ENCODE measurements at regions not wholly inside any gene's neighbourhood (a gene's known extent, or its start where the extent isn't known, plus 50 kb on each side); places are given as distances from the start of the nearest gene placed in this dataset.
A peak's percentile ranks its signal among the peaks of the same experiment; 100 is the strongest.

DNA sequence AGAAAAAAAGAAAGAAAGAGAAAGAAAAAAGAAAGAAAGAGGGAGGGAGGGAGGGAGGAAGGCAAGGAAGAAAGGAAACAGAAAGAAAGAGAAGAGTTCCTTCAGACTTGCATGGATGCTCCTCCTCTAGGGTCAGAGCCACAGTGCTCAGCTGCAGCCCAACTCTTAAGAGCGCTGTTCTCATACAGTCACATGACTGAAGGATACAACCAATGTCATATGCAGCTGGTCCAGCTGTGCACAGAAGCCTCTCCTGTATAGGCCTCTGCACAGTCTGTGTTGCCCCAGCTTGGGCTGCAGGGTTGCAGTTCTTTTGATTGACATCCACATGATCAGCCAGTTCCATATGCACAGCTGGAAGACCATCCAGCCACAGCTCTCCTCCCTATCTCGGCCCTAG lies 86.8 kb upstream of the CTNNB1 start:
- peaks cover 0 to 2% (median 0%) of the 10 kb centered on the region in 9 donors for H3K27me3 ChIP-seq
- peaks cover 3 to 10% (median 7%) of the 10 kb centered on the region in 12 donors for H3K4me1 ChIP-seq
- DNase-seq, result no peak
- TF ChIP-seq, protein P1, sequence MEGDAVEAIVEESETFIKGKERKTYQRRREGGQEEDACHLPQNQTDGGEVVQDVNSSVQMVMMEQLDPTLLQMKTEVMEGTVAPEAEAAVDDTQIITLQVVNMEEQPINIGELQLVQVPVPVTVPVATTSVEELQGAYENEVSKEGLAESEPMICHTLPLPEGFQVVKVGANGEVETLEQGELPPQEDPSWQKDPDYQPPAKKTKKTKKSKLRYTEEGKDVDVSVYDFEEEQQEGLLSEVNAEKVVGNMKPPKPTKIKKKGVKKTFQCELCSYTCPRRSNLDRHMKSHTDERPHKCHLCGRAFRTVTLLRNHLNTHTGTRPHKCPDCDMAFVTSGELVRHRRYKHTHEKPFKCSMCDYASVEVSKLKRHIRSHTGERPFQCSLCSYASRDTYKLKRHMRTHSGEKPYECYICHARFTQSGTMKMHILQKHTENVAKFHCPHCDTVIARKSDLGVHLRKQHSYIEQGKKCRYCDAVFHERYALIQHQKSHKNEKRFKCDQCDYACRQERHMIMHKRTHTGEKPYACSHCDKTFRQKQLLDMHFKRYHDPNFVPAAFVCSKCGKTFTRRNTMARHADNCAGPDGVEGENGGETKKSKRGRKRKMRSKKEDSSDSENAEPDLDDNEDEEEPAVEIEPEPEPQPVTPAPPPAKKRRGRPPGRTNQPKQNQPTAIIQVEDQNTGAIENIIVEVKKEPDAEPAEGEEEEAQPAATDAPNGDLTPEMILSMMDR (IDR thresholded peaks at IDR 0.05), result no peak
- TF ChIP-seq POLR2A (IDR thresholded peaks at IDR 0.05), result no peak
- no peak overlapping the region for H3K27ac ChIP-seq
- H3K36me3 ChIP-seq, result no peaks in the 10 kb centered on the region
- intact Hi-C loops (cut with DNase I), result loop anchor here in 1 of 10 donors (5.0 kb wide), 1 partner anchor 780 kb away; no protein-coding TSS in a partner anchor
- H3K4me3 ChIP-seq, result no peak overlapping the region
- WGBS, 4 donors, result 79 to 93% (median 86%) methylated on average over 2 of the region's 2 CpGs
- ATAC-seq, result no peak
- H3K9me3 ChIP-seq, result no peaks in the 10 kb centered on the region

DNA sequence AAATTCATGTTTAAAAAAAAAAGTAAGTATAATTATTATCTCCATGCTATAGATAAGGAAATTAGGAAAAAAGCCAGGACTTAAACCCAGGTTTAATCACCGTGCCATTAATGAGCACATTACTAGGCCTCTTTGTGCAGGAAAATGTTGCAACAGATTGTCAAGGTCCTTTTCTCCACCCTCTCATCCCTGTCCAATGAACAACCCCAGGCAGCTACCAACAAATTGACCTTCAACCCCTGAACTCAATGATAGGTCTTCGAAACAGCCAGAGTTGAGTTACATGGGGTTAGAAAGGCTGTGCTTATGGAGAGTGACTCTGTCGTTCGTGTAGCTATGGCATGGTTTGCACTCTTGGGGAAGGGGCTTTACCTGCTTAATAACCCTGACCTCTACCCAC lies 84.2 kb upstream of the CTNNB1 start:
- Histone ChIP-seq H3K4me3 (no peak overlapping the region), H3K4me1 (peaks cover 4 to 27% (median 16%) of the 10 kb centered on the region in 12 donors), H3K27me3 (no peaks in the 10 kb centered on the region), H3K27ac (no peak overlapping the region), H3K9me3 (no peaks in the 10 kb centered on the region), H3K36me3 (no peaks in the 10 kb centered on the region)
- TF ChIP-seq, protein P1 (IDR thresholded peaks at IDR 0.05), result no peak
- TF ChIP-seq POLR2A (IDR thresholded peaks at IDR 0.05), result no peak
- DNase-seq (no peak), ATAC-seq (no peak)
- intact Hi-C loops (cut with DNase I), result loop anchor here in 4 of 10 donors (5.0 kb wide), 2 partner anchors 82 to 143 kb away; partner anchors contain the start of gene CTNNB1 (in 4 of the 4)
- WGBS, 4 donors, result 79 to 98% (median 96%) methylated on average over 4 of the region's 4 CpGs

DNA sequence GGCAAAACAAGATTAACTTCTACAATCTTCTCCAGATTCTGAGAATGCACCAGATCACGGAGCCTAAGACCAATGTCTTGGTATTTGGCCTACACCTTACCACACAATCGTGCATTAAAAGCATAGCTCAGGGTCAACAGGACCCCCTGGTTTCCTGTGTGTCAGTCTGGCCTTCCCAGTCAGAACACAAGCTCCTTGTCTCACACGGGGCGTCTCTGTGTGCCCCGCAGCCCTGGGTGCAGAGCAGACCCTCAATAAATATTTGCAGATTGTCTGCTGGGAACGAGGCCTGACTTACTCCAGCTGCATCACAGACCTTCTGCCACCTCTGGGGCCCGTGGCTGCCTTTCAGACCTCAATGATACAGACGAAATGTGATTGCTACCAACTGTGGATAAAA lies 82.5 kb upstream of the CTNNB1 start:
- no peak for TF ChIP-seq POLR2A (IDR thresholded peaks at IDR 0.05)
- TF ChIP-seq, protein P1 (IDR thresholded peaks at IDR 0.05), result no peak
- H3K4me1 ChIP-seq, result peaks cover 5 to 36% (median 22%) of the 10 kb centered on the region in 12 donors
- ATAC-seq (no peak), DNase-seq (no peak)
- no peaks in the 10 kb centered on the region for H3K9me3 ChIP-seq
- no peaks in the 10 kb centered on the region for H3K27me3 ChIP-seq
- 79 to 85% (median 84%) methylated on average over 8 of the region's 8 CpGs for WGBS, 4 donors
- no peak overlapping the region for H3K4me3 ChIP-seq
- intact Hi-C loops (cut with DNase I), result loop anchor here in 4 of 10 donors (5.0 kb wide), 2 partner anchors 80 to 145 kb away; partner anchors contain the start of gene CTNNB1 (in 4 of the 4)
- peak overlapping the region in 10 of 12 donors; percentile 2 to 79 (median 46) for H3K27ac ChIP-seq
- H3K36me3 ChIP-seq, result no peaks in the 10 kb centered on the region

DNA sequence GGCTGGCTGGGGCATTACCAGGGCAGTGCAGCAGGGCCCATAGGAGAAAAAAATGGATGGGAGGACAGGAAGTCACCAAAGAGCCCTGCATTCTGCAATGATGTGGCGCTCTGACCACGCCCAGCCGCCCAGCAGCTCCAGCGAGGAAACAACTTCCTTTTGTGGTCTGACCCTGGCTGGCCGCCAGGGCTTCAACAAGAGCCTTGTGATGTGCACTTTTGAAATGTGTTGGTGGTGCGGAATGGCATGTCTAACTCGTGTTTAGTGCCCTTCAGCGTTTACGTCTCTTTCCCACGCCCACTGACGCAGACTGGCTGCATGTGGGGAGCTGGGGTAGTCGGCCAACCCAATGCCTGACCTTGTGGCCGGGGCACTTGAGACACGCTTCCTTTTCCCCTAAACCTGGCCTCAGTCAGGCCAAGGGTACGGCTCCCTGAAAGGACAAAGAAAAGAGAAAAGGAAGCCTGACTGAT lies 81.9 kb upstream of the CTNNB1 start:
- peak; percentile 87 to 97 (median 95) for ATAC-seq
- Histone ChIP-seq H3K4me1 (peaks cover 5 to 36% (median 22%) of the 10 kb centered on the region in 12 donors), H3K27me3 (no peaks in the 10 kb centered on the region), H3K9me3 (no peaks in the 10 kb centered on the region), H3K36me3 (no peaks in the 10 kb centered on the region), H3K27ac (peak overlapping the region in 10 of 12 donors; percentile 2 to 79 (median 46)), H3K4me3 (peak overlapping the region in 1 of 12 donors; percentile 5)
- DNase-seq, result peak; percentile 90 to 95 (median 95)
- intact Hi-C loops (cut with DNase I), result loop anchor here in 4 of 10 donors (5.0 kb wide), 2 partner anchors 80 to 145 kb away; partner anchors contain the start of gene CTNNB1 (in 4 of the 4)
- TF ChIP-seq, protein P1 (IDR thresholded peaks at IDR 0.05), result peak in 1 of 12 donors; percentile 2
- TF ChIP-seq POLR2A (IDR thresholded peaks at IDR 0.05), result no peak
- WGBS, 4 donors, result 18 to 25% (median 22%) methylated on average over 14 to 15 of the region's 15 CpGs

All from heart left ventricle (tissue), 16 donors.